ENCODE measurements at regions not wholly inside any gene's neighbourhood (a gene's known extent, or its start where the extent isn't known, plus 50 kb on each side); places are given as distances from the start of the nearest gene placed in this dataset.

GRCh38 chr4:137193564-137193963 lies 338.7 kb downstream of the PCDH18 start:
- TF ChIP-seq GABPA (IDR thresholded peaks at IDR 0.05; ENCODE audit: low read depth) (no peak), SPI1 (IDR thresholded peaks at IDR 0.05; ENCODE audit: borderline replicate concordance, low read depth) (no peak), POLR2AphosphoS5 (IDR thresholded peaks at IDR 0.05; ENCODE audit: low read depth) (no peak), REST (IDR thresholded peaks at IDR 0.05; ENCODE audit: insufficient replicate concordance, low read depth) (no peak)
- TF ChIP-seq, protein P1, sequence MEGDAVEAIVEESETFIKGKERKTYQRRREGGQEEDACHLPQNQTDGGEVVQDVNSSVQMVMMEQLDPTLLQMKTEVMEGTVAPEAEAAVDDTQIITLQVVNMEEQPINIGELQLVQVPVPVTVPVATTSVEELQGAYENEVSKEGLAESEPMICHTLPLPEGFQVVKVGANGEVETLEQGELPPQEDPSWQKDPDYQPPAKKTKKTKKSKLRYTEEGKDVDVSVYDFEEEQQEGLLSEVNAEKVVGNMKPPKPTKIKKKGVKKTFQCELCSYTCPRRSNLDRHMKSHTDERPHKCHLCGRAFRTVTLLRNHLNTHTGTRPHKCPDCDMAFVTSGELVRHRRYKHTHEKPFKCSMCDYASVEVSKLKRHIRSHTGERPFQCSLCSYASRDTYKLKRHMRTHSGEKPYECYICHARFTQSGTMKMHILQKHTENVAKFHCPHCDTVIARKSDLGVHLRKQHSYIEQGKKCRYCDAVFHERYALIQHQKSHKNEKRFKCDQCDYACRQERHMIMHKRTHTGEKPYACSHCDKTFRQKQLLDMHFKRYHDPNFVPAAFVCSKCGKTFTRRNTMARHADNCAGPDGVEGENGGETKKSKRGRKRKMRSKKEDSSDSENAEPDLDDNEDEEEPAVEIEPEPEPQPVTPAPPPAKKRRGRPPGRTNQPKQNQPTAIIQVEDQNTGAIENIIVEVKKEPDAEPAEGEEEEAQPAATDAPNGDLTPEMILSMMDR (IDR thresholded peaks at IDR 0.05; ENCODE audit: insufficient read depth, low read length), result no peak
- H3K27ac ChIP-seq (replicated peaks), result no peak overlapping the region
- H3K4me3 ChIP-seq (replicated peaks; ENCODE audit: insufficient read depth, low read length), result no peak overlapping the region
- no peaks in the 10 kb centered on the region for H3K27me3 ChIP-seq (ENCODE audit: insufficient read depth, poor library complexity, severe bottlenecking)
- no peak for DNase-seq (ENCODE audit: low read depth in 1 of 2, low spot score in 1 of 2)

DNA sequence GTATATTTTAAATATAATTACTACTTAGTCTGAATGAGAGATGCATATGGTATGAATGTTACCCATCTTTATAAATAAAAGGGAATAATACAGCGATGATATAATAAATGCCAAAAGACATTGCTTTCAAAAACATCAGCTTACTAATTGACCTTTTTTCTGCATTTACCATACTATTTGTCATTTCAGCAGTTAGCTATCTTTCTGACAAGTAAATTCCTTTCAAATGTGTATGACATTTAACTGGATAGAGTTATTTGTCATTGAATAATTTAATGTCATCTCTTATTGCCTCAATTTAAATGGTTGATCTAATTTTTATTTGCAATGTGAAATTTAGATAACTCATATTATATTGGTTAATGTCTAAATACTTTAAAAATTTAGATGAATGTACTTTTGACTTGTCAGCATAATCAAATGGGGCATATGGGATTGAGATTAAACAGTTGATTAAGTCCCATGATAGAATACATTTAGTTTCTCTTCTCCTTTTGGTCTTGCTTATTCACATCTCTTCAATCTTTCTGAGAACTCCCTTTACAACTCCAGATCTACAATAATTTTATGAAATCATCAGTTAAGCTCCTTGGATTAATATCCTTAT lies 350.9 kb downstream of the PCDH18 start:
- Histone ChIP-seq H3K27me3 (ENCODE audit: insufficient read depth, poor library complexity, severe bottlenecking) (no peaks in the 10 kb centered on the region), H3K27ac (replicated peaks) (no peak overlapping the region), H3K4me3 (replicated peaks; ENCODE audit: insufficient read depth, low read length) (no peak overlapping the region)
- DNase-seq (ENCODE audit: low read depth in 1 of 2, low spot score in 1 of 2), result no peak
- TF ChIP-seq, protein P1 (IDR thresholded peaks at IDR 0.05; ENCODE audit: insufficient read depth, low read length), result no peak
- TF ChIP-seq REST (IDR thresholded peaks at IDR 0.05; ENCODE audit: insufficient replicate concordance, low read depth), result no peak
- no peak for TF ChIP-seq POLR2AphosphoS5 (IDR thresholded peaks at IDR 0.05; ENCODE audit: low read depth)
- no peak for TF ChIP-seq GABPA (IDR thresholded peaks at IDR 0.05; ENCODE audit: low read depth)
- TF ChIP-seq SPI1 (IDR thresholded peaks at IDR 0.05; ENCODE audit: borderline replicate concordance, low read depth), result no peak

- TF ChIP-seq, protein P1 (IDR thresholded peaks at IDR 0.05; ENCODE audit: insufficient read depth, low read length), result no peak
- no peak for TF ChIP-seq POLR2AphosphoS5 (IDR thresholded peaks at IDR 0.05; ENCODE audit: low read depth)
- TF ChIP-seq SPI1 (IDR thresholded peaks at IDR 0.05; ENCODE audit: borderline replicate concordance, low read depth), result no peak
- no peak for TF ChIP-seq GABPA (IDR thresholded peaks at IDR 0.05; ENCODE audit: low read depth)
- no peak for TF ChIP-seq REST (IDR thresholded peaks at IDR 0.05; ENCODE audit: insufficient replicate concordance, low read depth)
- Histone ChIP-seq H3K27ac (replicated peaks) (no peak overlapping the region), H3K27me3 (ENCODE audit: insufficient read depth, poor library complexity, severe bottlenecking) (no peaks in the 10 kb centered on the region), H3K4me3 (replicated peaks; ENCODE audit: insufficient read depth, low read length) (no peak overlapping the region)
- DNase-seq (ENCODE audit: low read depth in 1 of 2, low spot score in 1 of 2), result no peak
Observed at GRCh38 chr4:137180349-137180748, 351.9 kb downstream of the PCDH18 start.

All from HL-60 (cell line).